Activated CD8-positive, alpha-beta T cell treated with anti-CD3 and anti-CD28 coated beads for 36 hours (primary cell): ENCODE measurements at regions not wholly inside any gene's neighbourhood (a gene's known extent, or its start where the extent isn't known, plus 50 kb on each side); places are given as distances from the start of the nearest gene placed in this dataset.

Experiments used
- ATAC-seq: fragments of 200-7000 bp; cut with Tn5 transposase; one replicate; pipeline ENCODE4 v1.10.0; 2021; ENCODE audit warnings: mild to moderate bottlenecking, moderate library complexity
- CTCF ChIA-PET: fragments of 350-600 bp; sonication (Branson Sonifier 250); formaldehyde crosslinking; loops from one replicate; lab custom pipeline; 2021; ENCODE audit warnings: antibody characterized with exemption; lab: Charles Lee
- POLR2A ChIA-PET: fragments of 350-600 bp; sonication (Branson Sonifier 250); formaldehyde crosslinking; loops from one replicate; lab custom pipeline; 2021; ENCODE audit warnings: antibody characterized with exemption; lab: Charles Lee
- DNase-seq: peaks from one replicate; pipeline ENCODE4 v3.0.0-alpha.2; 2020
- H3K27ac Mint-ChIP-seq: one replicate; pipeline ENCODE4 v1.8.0; 2021; ENCODE audit warnings: mild to moderate bottlenecking, mixed read lengths
- H3K27me3 Mint-ChIP-seq: one replicate; pipeline ENCODE4 v1.8.0; 2021; ENCODE audit warnings: mixed read lengths
- H3K36me3 Mint-ChIP-seq: one replicate; pipeline ENCODE4 v1.8.0; 2021; ENCODE audit warnings: low read depth, mixed read lengths
- H3K4me1 Mint-ChIP-seq: one replicate; pipeline ENCODE4 v1.8.0; 2021; ENCODE audit warnings: low read depth, mixed read lengths
- H3K4me3 Mint-ChIP-seq: one replicate; pipeline ENCODE4 v1.8.0; 2021; ENCODE audit warnings: mild to moderate bottlenecking, moderate library complexity, mixed read lengths
- H3K9me3 Mint-ChIP-seq: one replicate; pipeline ENCODE4 v1.8.0; 2021; ENCODE audit warnings: mixed read lengths
- intact Hi-C: fragments of 100-400 bp; cut with micrococcal nuclease; formaldehyde crosslinking; loops from one replicate; pipeline ENCODE4 v1.10.0; 2022
- TF ChIP-seq, protein P1 (sequence below): fragments of 200-600 bp; IDR thresholded peaks from one replicate; pipeline ENCODE4 v1.8.0; 2022; ENCODE audit warnings: antibody characterized with exemption, mild to moderate bottlenecking

DNA sequence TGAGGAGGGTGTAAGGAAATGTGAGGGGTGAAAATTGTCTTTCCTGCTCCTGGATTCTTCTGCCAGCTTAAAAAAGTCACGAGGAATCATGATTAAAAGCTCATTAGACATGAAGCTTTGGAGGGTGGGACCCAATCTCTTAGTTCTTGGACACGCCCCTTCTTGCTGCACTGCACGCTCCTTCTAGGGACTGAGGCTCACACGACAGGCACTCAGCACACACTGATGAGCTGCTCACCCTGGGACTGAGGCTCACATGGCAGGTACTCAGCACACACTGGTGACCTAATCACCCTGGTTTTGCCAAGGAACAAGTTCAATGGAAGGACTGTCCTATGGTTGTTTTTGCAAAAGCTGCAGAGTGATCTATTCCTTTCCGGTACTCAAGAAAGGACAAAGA lies 65.8 kb upstream of the ELMO1 start:
- Mint-ChIP-seq H3K4me1 (no peaks in the 10 kb centered on the region), H3K36me3 (no peaks in the 10 kb centered on the region), H3K4me3 (no peak overlapping the region), H3K27ac (no peak overlapping the region), H3K27me3 (peaks cover 7% of the 10 kb centered on the region), H3K9me3 (no peaks in the 10 kb centered on the region)
- no peak for DNase-seq
- ChIA-PET POLR2A (no interaction called here), CTCF (no interaction called here)
- TF ChIP-seq, protein P1, sequence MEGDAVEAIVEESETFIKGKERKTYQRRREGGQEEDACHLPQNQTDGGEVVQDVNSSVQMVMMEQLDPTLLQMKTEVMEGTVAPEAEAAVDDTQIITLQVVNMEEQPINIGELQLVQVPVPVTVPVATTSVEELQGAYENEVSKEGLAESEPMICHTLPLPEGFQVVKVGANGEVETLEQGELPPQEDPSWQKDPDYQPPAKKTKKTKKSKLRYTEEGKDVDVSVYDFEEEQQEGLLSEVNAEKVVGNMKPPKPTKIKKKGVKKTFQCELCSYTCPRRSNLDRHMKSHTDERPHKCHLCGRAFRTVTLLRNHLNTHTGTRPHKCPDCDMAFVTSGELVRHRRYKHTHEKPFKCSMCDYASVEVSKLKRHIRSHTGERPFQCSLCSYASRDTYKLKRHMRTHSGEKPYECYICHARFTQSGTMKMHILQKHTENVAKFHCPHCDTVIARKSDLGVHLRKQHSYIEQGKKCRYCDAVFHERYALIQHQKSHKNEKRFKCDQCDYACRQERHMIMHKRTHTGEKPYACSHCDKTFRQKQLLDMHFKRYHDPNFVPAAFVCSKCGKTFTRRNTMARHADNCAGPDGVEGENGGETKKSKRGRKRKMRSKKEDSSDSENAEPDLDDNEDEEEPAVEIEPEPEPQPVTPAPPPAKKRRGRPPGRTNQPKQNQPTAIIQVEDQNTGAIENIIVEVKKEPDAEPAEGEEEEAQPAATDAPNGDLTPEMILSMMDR = no peak
- ATAC-seq = no peak
- intact Hi-C loops = no loop called here

GRCh38 chr7:37516664-37517063 lies 68.0 kb upstream of the ELMO1 start:
- intact Hi-C loops = no loop called here
- Mint-ChIP-seq H3K27ac (no peak overlapping the region), H3K36me3 (no peaks in the 10 kb centered on the region), H3K4me3 (no peak overlapping the region), H3K27me3 (peaks cover 7% of the 10 kb centered on the region), H3K4me1 (no peaks in the 10 kb centered on the region), H3K9me3 (no peaks in the 10 kb centered on the region)
- POLR2A ChIA-PET = no interaction called here
- DNase-seq (no peak), ATAC-seq (no peak)
- TF ChIP-seq, protein P1 = no peak
- CTCF ChIA-PET = interaction anchor here (1.6 kb wide), 1 partner anchor 9 kb away, joined by 7 read pairs; no protein-coding TSS in a partner anchor

DNA sequence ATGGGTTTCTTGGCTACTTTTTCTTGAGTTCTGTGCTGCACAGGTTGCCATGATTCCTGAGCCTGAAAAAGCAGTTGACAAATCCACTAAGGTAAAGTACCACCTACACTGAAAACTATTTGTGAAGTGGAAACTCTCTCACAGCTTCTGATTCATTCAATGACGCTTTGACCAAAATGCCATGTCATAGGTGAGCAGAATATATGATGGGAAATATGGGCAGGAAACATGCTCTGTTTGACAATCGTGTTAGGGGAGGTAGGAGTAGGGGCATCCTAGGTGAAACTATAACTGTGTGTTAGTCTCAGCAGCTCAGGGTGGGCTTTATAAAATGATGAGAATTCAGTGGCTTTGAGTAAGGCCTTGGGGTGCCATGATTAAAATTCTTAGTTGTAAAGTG lies 69.6 kb upstream of the ELMO1 start:
- intact Hi-C loops = no loop called here
- ChIA-PET POLR2A (no interaction called here), CTCF (interaction anchor here (0.7 to 1.6 kb wide), 2 partner anchors 10 to 26 kb away, joined by 4 to 7 read pairs; no protein-coding TSS in a partner anchor)
- Mint-ChIP-seq H3K4me3 (no peak overlapping the region), H3K4me1 (no peaks in the 10 kb centered on the region), H3K36me3 (no peaks in the 10 kb centered on the region), H3K27ac (no peak overlapping the region), H3K9me3 (no peaks in the 10 kb centered on the region), H3K27me3 (peaks cover 7% of the 10 kb centered on the region)
- TF ChIP-seq, protein P1 = no peak
- ATAC-seq (no peak), DNase-seq (no peak)

DNA sequence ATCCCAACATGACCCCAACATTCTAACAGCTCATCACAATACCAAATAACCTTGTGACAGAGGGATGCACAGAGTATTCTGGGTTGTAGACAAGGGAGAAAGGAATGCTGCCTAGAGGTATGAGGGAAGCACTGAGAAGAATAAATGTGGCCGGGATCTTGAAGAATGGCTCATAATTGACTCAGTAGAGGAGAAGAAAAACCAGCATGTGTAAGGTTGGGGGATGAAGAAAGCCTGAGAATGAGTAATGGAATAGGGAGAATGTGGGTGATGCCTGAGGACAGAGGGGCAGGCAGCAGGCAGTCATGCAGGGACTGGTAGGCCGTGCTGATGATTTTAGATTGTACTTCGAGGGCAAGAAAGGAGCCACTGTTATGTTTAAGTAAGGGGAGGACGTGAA lies 75.4 kb upstream of the ELMO1 start:
- ChIA-PET CTCF (no interaction called here), POLR2A (no interaction called here)
- peaks cover 10% of the 10 kb centered on the region for H3K27me3 Mint-ChIP-seq
- H3K4me3 Mint-ChIP-seq = no peak overlapping the region
- TF ChIP-seq, protein P1 = no peak
- ATAC-seq = no peak
- no peaks in the 10 kb centered on the region for H3K4me1 Mint-ChIP-seq
- no peak for DNase-seq
- intact Hi-C loops = no loop called here
- no peak overlapping the region for H3K27ac Mint-ChIP-seq
- no peaks in the 10 kb centered on the region for H3K36me3 Mint-ChIP-seq
- no peaks in the 10 kb centered on the region for H3K9me3 Mint-ChIP-seq

GRCh38 chr7:37524797-37525196 lies 76.1 kb upstream of the ELMO1 start:
- ATAC-seq (no peak), DNase-seq (no peak)
- TF ChIP-seq, protein P1 = no peak
- Mint-ChIP-seq H3K27me3 (peaks cover 9% of the 10 kb centered on the region), H3K27ac (no peak overlapping the region), H3K4me1 (no peaks in the 10 kb centered on the region), H3K4me3 (no peak overlapping the region), H3K36me3 (no peaks in the 10 kb centered on the region), H3K9me3 (no peaks in the 10 kb centered on the region)
- POLR2A ChIA-PET = no interaction called here
- intact Hi-C loops = no loop called here
- CTCF ChIA-PET = no interaction called here
